Thoracic aorta (tissue), 2 donors: ENCODE measurements at regions not wholly inside any gene's neighbourhood (a gene's known extent, or its start where the extent isn't known, plus 50 kb on each side); places are given as distances from the start of the nearest gene placed in this dataset.

Source experiments
- ATAC-seq: fragments of 150-250 bp; one replicate; pipeline ENCODE4 v1.8.0; 2017; ENCODE audit warnings: low read depth; ENCODE audit not compliant: insufficient number of reproducible peaks, low FRiP score
- DNase-seq: peaks from one replicate; pipeline ENCODE4 v3.0.0-alpha.2; 2020; ENCODE audit warnings: low spot score
- H3K27ac ChIP-seq, 2 donors: fragments of 200-600 bp; sonication (generic); 1 replicate in 1 of 2; 2 replicates in 1 of 2; pipeline ENCODE4 v1.5.1; 2016; ENCODE audit warnings: mild to moderate bottlenecking in 2 of 2, moderate library complexity in 2 of 2
- H3K27me3 ChIP-seq: fragments of 200-600 bp; sonication (generic); replicated peaks from 2 replicates; pipeline ENCODE4 v1.6.0; 2016; ENCODE audit warnings: mild to moderate bottlenecking; ENCODE audit not compliant: insufficient read depth
- H3K36me3 ChIP-seq: fragments of 200-600 bp; sonication (generic); one replicate; pipeline ENCODE4 v1.5.1; 2016
- H3K4me1 ChIP-seq, 2 donors: fragments of 200-600 bp; sonication (generic); 1 replicate in 1 of 2; 2 replicates in 1 of 2; pipeline versions ENCODE4 v1.5.1 to v1.6.0; 2016; ENCODE audit warnings: low read depth in 2 of 2, mild to moderate bottlenecking in 1 of 2; ENCODE audit not compliant: control insufficient read depth in 1 of 2
- H3K4me3 ChIP-seq: fragments of 200-600 bp; sonication (generic); 2 replicates; pipeline ENCODE4 v1.5.1; 2016; ENCODE audit warnings: mild to moderate bottlenecking
- H3K9me3 ChIP-seq: fragments of 200-600 bp; sonication (generic); 2 replicates; pipeline ENCODE4 v1.5.1; 2016
- TF ChIP-seq, protein P1 (sequence below): fragments of 200-600 bp; sonication (generic); IDR thresholded peaks from one replicate; pipeline ENCODE4 v1.5.1; 2019; ENCODE audit warnings: antibody characterized with exemption

DNA sequence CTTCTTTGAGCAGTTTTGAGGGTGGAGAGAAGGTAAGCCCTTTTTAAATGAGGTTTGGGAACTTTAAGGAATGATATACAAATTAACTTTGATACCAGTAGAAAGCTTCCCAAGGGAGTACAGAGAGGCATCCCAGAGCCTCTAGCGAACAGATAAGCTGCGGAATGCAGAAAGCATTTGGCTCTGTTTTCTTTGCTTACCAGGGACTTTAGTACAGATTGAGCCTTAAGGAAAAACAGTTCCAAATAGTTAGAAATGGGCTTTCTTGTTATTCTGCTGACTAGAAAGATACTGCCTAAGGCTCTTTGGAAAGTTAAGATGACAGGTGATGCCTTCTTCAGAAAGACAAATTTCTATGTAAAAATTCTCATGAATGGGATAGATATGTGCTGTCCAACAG lies 261.7 kb upstream of the FOXN3 start:
- TF ChIP-seq, protein P1, sequence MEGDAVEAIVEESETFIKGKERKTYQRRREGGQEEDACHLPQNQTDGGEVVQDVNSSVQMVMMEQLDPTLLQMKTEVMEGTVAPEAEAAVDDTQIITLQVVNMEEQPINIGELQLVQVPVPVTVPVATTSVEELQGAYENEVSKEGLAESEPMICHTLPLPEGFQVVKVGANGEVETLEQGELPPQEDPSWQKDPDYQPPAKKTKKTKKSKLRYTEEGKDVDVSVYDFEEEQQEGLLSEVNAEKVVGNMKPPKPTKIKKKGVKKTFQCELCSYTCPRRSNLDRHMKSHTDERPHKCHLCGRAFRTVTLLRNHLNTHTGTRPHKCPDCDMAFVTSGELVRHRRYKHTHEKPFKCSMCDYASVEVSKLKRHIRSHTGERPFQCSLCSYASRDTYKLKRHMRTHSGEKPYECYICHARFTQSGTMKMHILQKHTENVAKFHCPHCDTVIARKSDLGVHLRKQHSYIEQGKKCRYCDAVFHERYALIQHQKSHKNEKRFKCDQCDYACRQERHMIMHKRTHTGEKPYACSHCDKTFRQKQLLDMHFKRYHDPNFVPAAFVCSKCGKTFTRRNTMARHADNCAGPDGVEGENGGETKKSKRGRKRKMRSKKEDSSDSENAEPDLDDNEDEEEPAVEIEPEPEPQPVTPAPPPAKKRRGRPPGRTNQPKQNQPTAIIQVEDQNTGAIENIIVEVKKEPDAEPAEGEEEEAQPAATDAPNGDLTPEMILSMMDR = no peak
- H3K4me1 ChIP-seq = no peaks in the 10 kb centered on the region
- H3K36me3 ChIP-seq = no peaks in the 10 kb centered on the region
- no peak for DNase-seq
- ATAC-seq = no peak
- H3K27ac ChIP-seq = no peak overlapping the region
- no peaks in the 10 kb centered on the region for H3K9me3 ChIP-seq
- H3K4me3 ChIP-seq = no peak overlapping the region
- H3K27me3 ChIP-seq = no peaks in the 10 kb centered on the region

DNA sequence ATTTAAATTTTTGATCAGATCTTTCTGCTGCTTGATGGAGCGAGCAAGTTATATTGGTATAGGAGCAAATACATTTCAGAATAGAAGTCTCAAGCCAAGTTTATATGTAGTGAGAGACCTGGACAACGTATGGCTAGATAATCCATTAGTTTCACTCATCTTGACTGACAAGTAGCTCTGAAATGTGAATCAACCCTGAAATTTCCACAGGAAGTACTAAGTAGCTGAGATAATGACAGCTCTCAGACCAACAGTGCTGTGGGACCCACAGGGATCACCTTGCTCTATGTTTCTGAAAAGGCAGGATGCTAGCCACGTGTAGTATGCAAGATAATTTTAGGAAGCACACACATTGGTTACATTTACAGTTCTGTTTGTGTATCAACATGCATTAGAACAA lies 258.6 kb upstream of the FOXN3 start:
- H3K27ac ChIP-seq = no peak overlapping the region
- ATAC-seq (no peak), DNase-seq (no peak)
- H3K27me3 ChIP-seq = no peaks in the 10 kb centered on the region
- H3K9me3 ChIP-seq = no peaks in the 10 kb centered on the region
- no peak overlapping the region for H3K4me3 ChIP-seq
- H3K36me3 ChIP-seq = no peaks in the 10 kb centered on the region
- no peaks in the 10 kb centered on the region for H3K4me1 ChIP-seq
- TF ChIP-seq, protein P1 = no peak

DNA sequence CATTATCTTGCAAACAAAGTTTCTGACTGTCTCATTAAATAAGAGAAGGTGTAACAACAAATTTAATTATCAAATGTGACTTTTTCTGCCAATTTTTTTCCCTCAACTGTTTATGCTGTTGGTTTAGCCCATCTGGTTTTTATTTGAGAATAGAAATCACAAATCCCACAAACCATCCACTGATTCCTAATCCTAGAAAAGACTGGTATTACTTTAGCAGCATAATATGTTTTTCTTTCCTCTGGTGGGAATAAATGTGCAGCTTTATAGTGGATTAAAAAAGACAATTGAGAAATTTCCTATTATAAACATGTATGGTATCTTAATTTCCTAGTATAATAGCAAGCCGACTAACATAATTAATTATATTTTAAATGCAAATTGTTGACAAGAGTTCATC lies 257.9 kb upstream of the FOXN3 start:
- TF ChIP-seq, protein P1 = no peak
- no peaks in the 10 kb centered on the region for H3K9me3 ChIP-seq
- no peaks in the 10 kb centered on the region for H3K4me1 ChIP-seq
- H3K27ac ChIP-seq = no peak overlapping the region
- no peak overlapping the region for H3K4me3 ChIP-seq
- no peaks in the 10 kb centered on the region for H3K27me3 ChIP-seq
- ATAC-seq = no peak
- no peaks in the 10 kb centered on the region for H3K36me3 ChIP-seq
- DNase-seq = no peak

DNA sequence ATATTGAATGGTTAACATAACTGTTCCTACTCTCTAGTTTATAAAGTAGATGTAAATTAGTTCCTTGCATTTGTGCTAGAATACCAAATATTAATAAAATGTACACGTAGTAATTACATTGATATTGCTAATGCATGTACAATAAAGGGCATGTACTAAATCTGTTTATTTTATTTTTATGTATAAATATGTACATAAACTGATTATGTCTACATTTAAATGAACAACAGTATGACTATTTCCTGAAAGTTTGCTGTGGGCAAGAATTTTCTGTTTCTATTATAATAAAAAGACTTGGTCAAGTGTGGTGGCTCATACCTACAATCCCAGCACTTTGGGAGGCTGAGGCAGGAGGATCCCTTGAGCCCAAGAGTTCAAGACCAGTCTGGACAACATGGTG lies 257.2 kb upstream of the FOXN3 start:
- ATAC-seq (no peak), DNase-seq (no peak)
- Histone ChIP-seq H3K27ac (no peak overlapping the region), H3K27me3 (no peaks in the 10 kb centered on the region), H3K9me3 (no peaks in the 10 kb centered on the region), H3K36me3 (no peaks in the 10 kb centered on the region), H3K4me1 (no peaks in the 10 kb centered on the region), H3K4me3 (no peak overlapping the region)
- TF ChIP-seq, protein P1 = no peak

DNA sequence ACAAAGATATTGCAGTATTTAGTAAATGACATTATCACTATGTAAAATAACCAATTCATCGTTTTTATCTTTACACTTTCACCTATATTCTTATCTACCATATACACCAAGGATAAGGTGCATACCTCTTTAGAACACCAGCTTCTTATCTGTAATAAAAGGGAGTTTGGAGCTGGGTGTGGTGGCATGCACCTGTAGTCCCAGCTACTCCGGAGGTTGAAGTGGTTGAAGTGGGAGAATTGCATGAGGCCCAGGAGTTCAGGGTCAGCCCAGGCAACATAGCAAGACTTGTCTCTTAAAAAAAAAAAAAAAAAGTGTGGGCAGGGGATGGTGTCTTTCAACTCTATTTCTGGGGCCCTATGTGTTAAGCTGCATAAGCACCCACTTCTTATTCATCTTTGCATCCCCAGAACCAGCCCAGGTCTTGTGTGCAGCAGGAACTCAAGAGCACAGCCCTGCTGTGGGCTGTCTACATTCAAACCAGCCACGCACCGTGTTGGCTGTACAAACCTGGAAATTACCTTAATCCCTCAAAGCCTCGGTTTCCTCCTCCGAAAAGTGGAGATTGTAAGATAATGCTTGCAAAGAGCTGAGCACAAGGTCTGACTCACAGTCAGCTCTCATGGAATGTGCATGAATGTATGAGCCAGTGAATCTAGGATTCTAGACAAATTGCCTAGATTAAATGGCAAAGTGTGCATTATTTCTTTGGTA lies 256.6 kb upstream of the FOXN3 start:
- Histone ChIP-seq H3K36me3 (no peaks in the 10 kb centered on the region), H3K4me1 (peaks cover 0 to under 1% of the 10 kb centered on the region in 2 donors), H3K4me3 (no peak overlapping the region), H3K27me3 (no peaks in the 10 kb centered on the region), H3K9me3 (no peaks in the 10 kb centered on the region), H3K27ac (no peak overlapping the region)
- ATAC-seq (no peak), DNase-seq (no peak)
- TF ChIP-seq, protein P1 = no peak
